ENCODE measurements at regions not wholly inside any gene's neighbourhood (a gene's known extent, or its start where the extent isn't known, plus 50 kb on each side); places are given as distances from the start of the nearest gene placed in this dataset.

DNA sequence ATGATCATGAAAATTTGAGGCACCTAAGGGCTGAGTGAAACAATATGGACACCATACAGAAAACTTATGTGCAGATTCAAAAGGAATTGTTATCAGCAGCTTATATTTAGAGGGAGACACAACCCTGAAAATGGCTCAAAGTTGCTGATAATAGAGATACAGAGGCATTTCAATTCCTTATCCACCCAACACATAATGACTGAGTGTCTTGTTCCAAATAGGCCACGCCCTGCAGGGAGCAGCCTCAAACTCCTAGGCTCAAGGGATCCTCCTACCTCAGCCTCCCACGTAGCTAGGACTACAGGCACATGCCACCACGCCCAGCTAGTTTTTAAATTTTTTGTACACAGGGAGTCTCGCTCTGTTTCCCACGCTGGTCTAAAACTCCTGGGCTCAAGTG, 79.0 kb downstream of the LBH start:
- no peak for DNase-seq

DNA sequence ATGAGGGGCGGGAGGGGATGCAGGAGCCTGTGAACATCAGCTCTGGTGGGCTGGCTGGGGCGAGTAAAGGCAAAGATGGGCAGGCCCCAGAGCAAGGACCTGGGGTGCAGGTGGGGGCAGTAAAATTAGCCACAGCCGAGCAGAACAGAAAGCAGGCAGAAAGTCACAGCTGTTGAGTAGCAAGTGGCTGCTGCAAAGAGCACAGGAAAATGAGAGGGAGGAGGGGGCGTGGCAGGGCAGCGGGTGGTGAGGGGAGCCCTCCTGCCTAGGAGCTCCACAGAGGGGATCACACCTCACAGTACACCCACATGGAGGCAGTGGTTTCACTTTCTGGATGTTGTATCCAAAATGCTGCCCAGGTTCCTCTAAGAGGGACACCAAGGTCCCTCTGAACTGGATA, 79.6 kb downstream of the LBH start:
- no peak for DNase-seq

DNA sequence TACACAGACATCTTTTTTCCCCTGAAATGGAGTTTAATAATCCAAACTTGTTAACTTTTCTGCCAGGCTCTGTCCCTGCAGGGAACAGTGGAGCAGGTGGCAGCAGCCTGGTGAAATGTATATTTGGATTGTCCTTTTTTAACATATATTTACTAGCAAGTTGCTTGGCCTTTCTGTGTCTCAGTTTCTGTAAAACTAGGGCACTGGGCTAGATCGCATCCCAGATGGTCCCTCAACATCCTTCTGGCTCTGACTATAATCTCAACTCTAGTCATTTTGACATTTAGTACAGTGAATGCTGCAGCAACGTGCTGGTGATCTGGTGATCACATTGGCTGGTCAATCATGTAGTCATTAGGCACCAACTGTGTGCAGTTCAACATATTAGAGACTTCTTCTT, 80.4 kb downstream of the LBH start:
- DNase-seq, result no peak

DNA sequence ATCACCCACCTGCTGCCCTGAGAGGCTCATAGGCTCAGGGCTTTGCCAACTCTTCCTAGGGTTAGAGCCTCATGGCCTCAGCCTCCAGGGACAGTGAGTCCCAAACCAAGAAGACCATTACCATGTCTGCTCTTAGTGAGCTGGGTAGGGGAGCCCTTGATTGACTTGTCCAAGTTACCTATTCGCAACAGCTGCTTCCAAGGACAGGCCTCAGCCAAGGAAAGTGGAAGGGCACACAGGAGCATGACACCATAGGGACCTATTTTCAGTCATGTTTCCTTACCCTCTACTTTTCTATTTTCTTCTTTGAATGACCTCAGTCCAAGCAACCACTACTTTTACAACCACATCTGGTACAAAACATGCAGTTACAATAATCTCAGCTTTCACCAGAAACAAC, 81.6 kb downstream of the LBH start:
- DNase-seq, result no peak

DNA sequence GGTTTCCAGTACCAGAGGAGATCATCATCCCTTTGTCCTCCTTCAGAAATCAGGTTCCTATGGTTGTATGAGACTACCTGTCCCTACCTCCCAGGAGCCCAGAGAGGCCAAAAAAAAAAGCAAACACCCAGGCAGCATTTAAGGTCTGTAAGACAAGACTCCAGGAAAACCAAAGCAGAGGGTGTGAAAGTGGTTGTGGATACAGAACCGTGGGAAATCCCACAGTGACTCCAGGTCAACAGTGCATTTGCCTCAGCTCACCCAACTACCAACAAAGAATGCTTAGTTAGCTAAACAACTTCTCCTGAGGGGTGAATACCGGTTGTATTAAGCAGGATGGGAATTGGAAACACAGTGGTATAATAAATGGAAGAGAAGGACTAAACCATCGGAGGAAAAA, 83.6 kb downstream of the LBH start:
- DNase-seq, result no peak

DNA sequence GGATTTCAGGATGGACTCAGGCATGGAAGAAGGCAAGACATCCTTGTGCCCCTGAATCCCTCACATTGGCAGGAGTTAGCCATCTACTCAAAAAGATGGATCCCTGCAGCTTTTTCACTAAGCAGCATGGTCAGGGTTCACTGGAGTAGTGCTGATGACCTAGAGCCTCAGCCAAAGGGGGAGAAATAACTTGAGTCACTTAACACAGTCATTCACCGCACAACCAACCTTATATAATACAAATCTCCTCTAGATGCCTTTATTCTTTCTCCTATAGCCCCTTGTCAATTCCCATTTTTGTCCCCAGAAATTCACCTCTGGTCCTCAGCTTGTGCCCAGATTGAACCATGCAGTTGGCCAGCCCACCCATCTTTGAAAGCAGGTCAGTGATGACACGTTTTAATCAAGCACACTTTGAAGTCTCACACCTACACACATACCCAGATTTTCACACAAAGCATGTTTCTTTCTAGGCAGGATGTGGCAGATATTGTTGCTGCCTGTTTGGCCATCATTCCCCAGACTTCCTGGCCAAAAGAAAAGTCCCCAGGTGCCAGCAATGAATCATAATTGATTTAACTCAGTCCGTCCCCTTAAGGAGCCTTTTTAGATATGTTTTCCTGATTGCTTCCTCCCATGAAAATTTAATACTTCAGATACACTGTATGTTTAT, 84.2 kb downstream of the LBH start:
- DNase-seq, result no peak

DNA sequence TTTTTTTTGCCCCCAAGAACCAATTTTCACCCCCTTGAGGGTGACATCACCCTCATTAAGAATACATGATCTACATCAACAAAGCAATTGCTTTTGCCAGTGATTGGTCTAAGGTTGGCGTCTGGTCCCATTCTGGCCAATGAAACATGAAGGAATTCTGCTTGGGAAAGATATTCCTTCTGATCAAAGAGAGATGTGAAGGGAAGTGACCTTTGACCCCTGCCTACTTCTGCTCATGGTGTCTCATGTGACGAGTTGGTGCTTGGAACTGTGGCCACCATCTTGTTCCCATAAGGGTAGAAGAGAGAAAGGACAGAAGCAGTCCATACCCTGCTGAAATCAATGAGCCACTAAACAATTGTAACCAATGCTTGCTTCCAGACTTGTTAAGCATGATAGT, 85.1 kb downstream of the LBH start:
- DNase-seq, result no peak

DNA sequence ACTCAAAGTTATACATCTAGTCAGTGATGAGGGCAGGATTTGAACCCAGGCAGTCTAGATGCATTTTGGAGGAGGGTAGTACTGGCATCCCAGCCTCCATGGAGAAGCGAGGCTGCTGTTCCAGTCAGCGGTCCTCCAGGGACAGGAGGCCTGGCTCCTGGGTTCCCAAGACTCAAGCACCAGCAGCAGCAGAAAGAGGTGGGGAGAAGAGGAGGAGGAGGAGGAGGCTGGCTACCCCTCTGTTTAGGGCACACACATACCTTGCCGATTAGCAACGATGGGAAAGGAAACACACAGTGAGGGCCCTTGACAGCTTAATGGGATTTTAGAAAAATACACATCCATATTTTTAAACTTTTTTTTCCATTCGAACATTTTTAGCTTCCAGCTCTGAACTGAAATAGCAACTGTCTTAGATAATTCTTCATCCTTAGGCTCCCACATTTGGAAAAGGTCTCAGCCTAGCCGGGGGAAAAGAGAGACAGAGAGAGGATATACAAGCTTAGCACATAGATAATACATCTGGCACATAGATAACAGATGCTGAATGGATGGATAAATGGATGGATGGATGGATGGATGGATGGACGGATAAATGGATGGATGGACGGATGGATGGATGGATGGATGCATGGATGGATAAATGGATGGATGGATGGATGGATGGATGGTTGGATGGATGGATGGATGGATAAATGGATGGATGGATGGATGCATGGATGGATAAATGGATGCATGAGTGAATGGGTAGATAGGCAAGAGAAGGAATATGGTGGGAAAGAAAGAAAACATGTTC, 87.9 kb downstream of the LBH start:
- DNase-seq, result no peak

DNA sequence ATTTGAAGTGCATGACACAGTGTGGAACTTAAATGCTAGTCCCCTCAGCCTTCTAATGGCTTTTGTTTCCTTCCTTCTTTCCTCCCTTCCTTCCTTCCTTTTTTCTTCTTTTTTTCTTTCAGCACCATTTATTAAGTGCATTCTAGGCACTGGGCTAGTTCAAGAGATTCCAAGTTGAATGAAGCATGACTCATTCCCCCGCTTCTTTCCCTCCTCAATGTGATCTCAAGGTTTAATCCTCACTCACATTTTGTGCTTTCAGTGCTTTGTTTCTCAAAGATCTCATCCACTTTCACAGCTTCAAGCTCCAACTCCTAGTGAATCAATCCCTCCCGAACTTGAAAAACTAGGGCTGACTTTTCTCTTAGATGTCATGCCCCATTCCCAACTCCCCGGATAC, 90.1 kb downstream of the LBH start:
- no peak for DNase-seq

DNA sequence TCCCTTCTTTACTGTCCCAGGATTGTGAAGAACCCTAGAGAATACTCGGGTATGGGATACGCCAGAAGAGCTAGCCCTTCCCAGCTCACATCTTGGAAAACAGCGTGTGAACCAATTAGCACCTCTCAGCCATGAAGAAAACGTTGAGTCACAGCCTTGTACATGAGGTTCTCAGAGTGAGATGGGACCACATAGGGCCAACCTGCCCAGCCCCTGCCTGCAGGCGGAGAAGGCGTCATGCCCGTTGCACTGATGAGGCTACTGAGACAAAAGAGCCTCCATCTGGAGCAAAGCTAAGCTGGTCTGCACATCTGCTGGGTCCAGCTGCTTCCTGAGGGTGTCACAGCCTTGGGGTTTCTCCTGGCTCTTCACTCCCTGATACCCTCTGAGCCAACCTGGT, 92.2 kb downstream of the LBH start:
- DNase-seq, result no peak

DNA sequence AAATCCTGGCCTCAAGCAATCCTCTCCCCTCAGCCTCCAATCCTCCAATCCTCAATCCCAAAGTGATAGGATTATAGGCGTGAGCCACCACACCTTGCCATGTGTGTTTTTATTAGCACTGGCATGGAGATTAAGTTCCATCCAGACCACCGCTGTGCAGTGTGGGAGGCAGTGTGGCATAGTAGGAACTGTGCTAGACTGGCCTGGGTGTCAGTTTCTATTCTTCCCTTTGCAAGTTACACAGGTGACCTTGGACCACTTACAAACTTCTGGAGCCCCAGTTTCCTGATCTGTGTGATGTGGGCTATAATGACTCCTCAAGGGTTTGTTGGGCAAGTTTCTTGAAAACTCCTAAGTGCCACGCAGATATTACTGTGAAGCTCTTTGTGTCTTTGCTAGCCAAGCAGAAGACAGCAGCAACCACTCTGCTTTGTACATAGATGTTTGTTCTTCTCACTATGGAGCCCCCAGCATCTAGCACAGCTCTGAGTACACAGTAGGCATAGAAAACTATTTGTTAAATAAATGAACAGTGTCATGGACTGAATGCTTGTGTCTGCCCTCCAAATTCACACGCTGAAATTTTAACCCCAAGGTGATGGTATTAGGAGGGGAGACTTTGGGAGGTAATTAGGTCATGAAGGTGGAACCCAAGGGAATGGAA, 93.0 kb downstream of the LBH start:
- DNase-seq, result no peak

DNA sequence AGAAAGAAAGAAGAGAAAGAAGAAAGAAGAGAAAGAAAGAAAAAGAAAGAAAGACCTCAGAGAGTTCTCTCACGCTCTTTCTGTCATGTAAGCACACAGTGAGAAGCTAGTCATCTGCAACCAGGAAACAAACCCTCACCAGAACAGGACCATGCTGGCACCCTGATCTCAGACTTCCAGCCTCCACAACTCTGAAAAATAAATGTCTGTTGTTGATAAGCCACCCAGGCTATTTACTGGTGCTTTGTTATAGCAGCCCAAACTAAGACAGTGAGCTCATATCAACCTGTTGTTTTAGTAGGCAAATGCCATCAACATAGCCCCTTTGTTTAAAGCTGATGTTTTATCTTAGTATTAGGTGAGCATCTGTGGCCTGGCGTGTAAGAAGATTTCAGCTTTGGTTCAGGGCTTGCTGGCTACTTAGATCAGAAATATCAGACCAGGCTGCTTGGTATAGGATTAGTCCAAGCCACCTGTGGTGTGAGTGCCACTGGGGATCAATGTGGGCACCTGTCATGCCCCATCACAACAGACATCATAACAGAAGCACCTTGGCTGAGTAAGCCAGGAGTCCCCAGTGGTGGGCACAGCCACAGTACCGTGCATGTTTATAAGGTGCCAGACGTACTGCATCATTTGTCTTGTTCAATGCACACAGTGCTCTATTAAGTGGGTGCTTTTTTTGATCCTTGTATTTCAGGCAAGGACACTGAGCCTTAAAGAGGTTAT, 94.4 kb downstream of the LBH start:
- DNase-seq, result no peak

DNA sequence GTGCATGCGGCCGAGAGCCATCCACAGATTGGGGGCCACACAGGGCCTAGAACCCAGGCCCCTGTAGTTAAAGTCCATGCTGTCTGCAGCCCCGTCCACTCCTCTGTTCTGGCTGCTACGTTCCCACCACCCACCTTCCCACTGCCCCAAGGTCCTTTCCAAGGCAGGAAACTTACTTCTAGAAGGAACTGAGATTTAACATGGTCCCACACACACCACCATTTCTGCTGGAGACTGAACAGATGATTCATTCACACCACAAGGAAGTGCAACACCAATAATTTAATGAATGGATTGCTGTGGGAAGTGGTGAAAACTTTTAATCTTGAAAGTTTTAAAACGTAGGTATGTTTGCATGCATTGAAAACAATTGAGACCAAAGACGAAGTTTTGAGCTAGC, 95.2 kb downstream of the LBH start:
- no peak for DNase-seq

DNA sequence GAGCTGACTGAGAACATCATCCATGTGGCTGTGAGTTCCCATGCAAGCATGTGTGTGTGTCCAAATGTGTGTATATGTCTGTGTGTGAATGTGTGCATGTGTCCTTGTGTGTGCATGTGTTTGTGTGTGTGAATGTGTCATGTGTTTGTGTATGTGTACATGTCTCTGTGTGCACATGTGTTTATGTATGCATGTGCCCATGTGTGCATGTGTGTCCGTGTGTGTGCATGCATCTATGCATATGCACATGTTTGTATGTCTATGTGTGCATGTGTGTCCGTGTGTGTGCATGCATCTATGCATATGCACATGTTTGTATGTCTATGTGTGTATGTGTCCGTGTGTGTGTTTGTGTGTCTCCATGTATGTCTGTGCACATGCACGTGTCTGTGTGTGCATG, 99.7 kb downstream of the LBH start:
- no peak for DNase-seq

DNA sequence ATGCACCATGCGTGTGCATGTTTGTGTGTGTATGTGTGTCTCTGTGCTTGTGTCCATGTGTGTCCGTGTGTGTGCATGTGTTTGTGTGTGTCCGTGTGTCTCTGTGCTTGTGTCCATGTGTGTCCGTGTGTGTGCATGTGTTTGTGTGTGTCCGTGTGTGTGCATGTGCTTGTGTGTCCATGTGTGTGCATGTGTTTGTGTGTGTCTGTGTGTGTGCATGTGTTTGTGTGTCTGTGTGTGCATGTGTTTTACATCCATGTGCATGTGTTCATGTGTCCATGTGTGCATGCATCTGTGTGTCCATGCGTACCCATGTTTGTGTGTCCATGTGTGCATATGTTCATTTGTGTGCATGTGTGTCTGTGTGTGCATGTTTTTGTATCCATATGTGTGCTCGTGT, 100.5 kb downstream of the LBH start:
- DNase-seq, result no peak

DNA sequence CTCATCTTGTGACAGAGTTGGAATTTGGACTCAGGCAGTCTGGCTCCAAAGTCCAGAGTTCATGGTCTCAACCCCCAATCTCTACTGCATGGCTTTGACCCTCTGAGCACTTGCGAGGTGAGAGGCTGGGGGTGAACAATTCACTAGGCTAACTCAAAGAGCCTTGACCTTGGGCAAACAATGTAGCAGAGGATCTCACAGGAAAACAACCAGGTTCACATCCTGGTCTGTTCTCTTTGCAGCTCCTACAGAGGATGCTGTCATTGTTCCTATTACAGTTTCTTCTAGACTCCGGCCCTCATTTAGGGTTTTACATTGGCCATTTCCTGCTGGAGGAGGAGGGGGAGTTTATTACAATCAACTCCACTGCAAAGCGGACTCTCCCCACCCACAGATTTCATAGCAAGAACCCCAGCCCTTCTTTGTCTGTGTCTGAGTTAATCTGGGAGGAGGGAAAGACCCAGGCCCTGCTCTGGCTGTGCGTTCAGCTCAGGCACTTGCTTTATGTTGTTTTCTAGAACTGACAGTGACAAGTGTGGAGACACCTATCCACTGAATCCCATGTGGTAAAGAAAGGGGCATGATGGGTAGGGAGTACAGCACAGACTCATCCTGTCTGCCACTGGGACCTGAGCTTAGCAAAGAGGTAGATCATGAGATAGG, 101.6 kb downstream of the LBH start:
- DNase-seq, result no peak

DNA sequence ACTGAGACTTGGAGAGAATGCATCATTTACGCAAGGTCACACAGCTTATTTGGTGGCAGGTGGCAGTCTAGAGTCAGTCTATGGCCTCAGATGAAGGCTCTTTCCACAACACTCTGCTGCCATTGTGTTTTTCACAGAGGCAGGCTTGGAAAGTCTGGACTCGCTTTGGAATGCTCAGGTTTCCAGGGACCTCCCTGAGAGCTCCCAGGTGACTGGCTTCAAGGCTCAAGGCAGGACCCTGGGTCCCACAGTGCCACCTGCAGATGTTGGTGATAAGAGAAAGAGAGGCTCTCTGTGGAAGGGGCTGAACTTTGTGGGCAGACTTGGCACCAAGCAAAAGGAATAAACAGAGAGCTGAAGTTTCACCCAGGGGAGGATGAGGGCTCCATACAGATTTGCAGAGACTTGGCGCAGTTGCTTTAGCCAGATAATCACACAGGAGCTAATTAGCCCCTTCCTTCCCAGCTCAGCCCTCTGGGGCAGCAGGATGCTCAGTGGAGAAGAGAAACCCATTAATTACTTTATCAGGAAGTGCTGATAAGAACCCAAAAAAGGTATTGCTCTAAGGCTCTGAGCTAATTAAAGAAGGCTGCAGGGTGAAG, 103.5 kb downstream of the LBH start:
- peak in 1 of 2 experiments; percentile 1 for DNase-seq

DNA sequence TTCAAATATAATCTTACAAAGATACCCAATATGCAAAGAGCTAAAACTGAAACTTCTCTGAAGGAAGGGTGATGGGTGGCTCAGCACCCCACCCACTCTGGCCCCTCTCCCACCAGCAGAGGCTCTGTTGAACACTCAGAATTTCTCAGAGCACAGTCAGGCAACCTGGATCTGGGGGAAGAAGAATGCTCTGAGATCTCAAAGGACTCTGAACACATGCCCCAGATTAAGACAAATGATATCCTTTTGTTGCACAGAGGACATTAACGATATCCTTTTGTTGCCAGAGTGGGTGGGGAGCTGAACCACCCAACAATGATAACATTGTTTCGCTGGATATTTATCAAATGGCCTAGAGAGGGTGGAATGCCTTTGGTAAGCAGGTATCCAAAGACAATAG, 104.8 kb downstream of the LBH start:
- DNase-seq, result no peak

DNA sequence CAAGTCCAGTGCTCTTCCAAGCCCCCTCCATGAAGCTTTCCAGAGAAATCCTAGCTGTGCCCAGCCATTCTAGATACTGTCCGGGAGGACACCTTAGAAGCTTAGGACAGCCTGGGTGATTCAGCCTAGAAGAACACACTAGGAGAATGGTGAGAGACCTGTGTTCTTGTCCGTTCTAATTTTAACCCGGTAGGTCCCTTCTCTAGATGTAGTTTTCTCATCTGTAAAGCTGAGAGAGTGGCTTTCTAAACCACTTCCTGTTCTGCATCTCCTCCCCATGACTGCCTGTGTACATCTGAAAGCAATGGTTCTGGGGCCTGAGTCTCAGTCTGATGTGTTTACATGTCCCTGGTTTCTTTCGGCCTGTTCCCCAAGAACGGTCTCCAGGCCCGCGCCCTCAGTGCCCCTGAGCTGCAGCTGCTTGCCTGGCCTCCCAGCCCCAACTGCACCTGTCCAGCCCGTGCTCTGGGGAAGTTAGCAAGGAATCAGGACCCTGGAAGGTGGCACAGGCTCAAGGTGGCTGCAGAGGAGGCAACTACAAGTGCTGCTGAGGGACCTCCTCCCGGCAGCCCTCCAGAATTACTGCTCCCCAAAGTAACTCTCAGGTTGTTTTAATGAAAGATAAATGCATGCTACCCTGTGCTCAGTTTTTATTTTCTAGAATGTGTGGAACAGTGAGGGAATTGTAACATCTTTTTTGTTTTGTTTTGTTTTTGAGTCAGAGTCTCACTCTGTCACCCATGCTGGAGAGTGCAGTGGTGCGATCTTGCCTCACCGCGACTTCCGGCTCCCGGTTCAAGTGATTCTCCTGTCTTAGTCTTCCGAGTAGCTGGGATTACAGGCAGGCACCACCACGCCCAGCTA, 105.9 kb downstream of the LBH start:
- DNase-seq, result peak; percentile 77 to 88

DNA sequence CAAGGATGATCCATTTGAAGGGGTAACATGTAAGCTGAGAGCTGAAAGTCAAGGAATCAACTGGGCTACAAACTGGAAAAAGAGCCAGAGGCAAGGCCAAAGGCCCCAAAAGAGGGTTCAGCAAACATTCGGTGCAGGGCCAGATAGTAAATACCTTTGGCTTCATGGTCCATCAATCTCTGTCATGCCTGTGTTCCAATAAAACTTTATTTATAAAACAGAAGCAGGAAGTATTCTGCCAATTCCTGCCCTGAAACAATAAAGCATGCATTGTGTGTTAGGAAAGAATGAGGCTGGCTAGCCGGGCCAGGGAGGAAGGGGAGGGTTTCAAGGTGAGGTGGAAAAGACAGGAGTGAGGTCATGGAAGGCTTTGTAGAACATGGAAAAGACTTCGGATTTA, 107.1 kb downstream of the LBH start:
- DNase-seq, result no peak

DNA sequence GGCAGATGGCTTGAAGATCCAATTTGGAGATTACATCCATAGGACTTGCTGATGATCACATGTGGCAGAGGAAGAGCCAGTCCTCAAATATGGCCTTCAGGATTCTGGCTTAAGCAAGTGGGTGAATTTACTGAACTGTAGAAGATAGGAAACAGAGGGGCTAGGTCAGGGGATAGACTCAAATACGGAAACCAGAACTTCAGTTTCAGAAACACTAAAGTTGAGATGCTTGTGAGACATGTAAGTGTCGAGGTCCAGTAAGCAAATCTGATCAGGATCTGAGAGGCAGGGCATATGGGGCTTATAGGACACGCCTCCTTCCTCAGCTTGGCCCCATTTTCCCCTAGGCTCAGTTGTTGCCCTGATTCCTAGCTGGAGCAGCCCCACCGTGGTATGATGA, 107.7 kb downstream of the LBH start:
- DNase-seq, result no peak
